H1 (cell line): ENCODE measurements at regions not wholly inside any gene's neighbourhood (a gene's known extent, or its start where the extent isn't known, plus 50 kb on each side); places are given as distances from the start of the nearest gene placed in this dataset.

Experiments
- ASH2L ChIP-seq: fragments of 200-600, 300-600 bp; sonication (generic); IDR thresholded peaks from one replicate; pipeline ENCODE4 v1.7.1; 2017; ENCODE audit warnings: low read length
- CBX8 ChIP-seq: fragments of 300-800, 300-1000 bp; sonication (generic); IDR thresholded peaks from 2 replicates; pipeline ENCODE4 v1.7.1; 2016; ENCODE audit warnings: low read depth, low read length, borderline replicate concordance
- CREB1 ChIP-seq: IDR thresholded peaks from 2 replicates; pipeline ENCODE4 v1.6.1; 2012; ENCODE audit warnings: inconsistent platforms
- EP300 ChIP-seq, 2 experiments: IDR thresholded peaks; 1 replicate in 1 of 2; 2 replicates in 1 of 2; pipeline ENCODE4 v1.6.1; 2011 to 2012; ENCODE audit warnings: low read depth in 2 of 2, low read length in 2 of 2, mild to moderate bottlenecking in 2 of 2, borderline replicate concordance in 1 of 2, inconsistent platforms in 1 of 2, moderate library complexity in 1 of 2
- HDAC2 ChIP-seq, 2 experiments: fragments of 300-600 bp in 1 of 2; sonication (generic) in 1 of 2; IDR thresholded peaks; 2 replicates each; pipeline ENCODE4 v1.6.1; 2011 to 2012; ENCODE audit warnings: low read depth in 2 of 2, low read length in 2 of 2, mild to moderate bottlenecking in 2 of 2, moderate library complexity in 2 of 2, borderline replicate concordance in 1 of 2, inconsistent platforms in 1 of 2
- JUND ChIP-seq: IDR thresholded peaks from 2 replicates; pipeline ENCODE4 v1.6.1; 2011; ENCODE audit warnings: mild to moderate bottlenecking, improper control_type of control experiment, low read length
- POU5F1 ChIP-seq: IDR thresholded peaks from 2 replicates; pipeline ENCODE4 v1.6.1; 2011; ENCODE audit warnings: low read depth, mild to moderate bottlenecking, low read length, moderate library complexity
- SP4 ChIP-seq: IDR thresholded peaks from 2 replicates; pipeline ENCODE4 v1.6.1; 2012; ENCODE audit warnings: low read length, inconsistent platforms
- TAF1 ChIP-seq: IDR thresholded peaks from 2 replicates; pipeline ENCODE4 v1.6.1; 2011; ENCODE audit warnings: mild to moderate bottlenecking, low read depth, low read length
- TAF7 ChIP-seq: optimal IDR thresholded peaks from 2 replicates; pipeline ENCODE3; 2011; ENCODE audit warnings: low read depth, mild to moderate bottlenecking, inconsistent platforms, low read length, moderate library complexity, borderline replicate concordance
- TEAD4 ChIP-seq: IDR thresholded peaks from 2 replicates; pipeline ENCODE4 v1.6.1; 2012; ENCODE audit warnings: low read depth, low read length, inconsistent platforms, mixed read lengths
- TF ChIP-seq, protein P1 (sequence below): fragments of 300-600 bp; sonication (generic); IDR thresholded peaks from 2 replicates; pipeline ENCODE4 v1.7.1; 2012; ENCODE audit warnings: low read length, moderate library complexity, mild to moderate bottlenecking, inconsistent platforms; ENCODE audit not compliant: insufficient replicate concordance

DNA sequence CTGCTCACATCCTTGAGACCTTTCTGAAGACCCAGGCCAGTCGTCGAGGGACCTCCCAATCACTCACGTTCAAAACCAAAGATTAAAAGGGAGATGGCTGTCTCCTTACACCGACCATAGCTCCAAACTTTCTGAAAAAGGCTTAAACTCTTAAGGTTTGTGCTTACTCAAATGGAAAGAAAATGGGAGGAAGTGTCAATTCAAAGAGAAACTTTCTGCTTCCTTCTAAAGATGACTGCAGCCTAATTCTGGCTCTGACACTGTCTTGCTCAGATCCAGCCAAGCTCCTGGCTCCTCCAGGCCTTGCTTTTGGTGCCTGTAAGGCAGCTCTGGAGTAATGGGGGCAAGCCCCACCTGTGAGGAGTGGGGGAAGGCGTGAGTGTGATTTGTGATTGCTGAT is 54.9 kb upstream of the WSB1 start (continued):
- TF ChIP-seq, protein P1, sequence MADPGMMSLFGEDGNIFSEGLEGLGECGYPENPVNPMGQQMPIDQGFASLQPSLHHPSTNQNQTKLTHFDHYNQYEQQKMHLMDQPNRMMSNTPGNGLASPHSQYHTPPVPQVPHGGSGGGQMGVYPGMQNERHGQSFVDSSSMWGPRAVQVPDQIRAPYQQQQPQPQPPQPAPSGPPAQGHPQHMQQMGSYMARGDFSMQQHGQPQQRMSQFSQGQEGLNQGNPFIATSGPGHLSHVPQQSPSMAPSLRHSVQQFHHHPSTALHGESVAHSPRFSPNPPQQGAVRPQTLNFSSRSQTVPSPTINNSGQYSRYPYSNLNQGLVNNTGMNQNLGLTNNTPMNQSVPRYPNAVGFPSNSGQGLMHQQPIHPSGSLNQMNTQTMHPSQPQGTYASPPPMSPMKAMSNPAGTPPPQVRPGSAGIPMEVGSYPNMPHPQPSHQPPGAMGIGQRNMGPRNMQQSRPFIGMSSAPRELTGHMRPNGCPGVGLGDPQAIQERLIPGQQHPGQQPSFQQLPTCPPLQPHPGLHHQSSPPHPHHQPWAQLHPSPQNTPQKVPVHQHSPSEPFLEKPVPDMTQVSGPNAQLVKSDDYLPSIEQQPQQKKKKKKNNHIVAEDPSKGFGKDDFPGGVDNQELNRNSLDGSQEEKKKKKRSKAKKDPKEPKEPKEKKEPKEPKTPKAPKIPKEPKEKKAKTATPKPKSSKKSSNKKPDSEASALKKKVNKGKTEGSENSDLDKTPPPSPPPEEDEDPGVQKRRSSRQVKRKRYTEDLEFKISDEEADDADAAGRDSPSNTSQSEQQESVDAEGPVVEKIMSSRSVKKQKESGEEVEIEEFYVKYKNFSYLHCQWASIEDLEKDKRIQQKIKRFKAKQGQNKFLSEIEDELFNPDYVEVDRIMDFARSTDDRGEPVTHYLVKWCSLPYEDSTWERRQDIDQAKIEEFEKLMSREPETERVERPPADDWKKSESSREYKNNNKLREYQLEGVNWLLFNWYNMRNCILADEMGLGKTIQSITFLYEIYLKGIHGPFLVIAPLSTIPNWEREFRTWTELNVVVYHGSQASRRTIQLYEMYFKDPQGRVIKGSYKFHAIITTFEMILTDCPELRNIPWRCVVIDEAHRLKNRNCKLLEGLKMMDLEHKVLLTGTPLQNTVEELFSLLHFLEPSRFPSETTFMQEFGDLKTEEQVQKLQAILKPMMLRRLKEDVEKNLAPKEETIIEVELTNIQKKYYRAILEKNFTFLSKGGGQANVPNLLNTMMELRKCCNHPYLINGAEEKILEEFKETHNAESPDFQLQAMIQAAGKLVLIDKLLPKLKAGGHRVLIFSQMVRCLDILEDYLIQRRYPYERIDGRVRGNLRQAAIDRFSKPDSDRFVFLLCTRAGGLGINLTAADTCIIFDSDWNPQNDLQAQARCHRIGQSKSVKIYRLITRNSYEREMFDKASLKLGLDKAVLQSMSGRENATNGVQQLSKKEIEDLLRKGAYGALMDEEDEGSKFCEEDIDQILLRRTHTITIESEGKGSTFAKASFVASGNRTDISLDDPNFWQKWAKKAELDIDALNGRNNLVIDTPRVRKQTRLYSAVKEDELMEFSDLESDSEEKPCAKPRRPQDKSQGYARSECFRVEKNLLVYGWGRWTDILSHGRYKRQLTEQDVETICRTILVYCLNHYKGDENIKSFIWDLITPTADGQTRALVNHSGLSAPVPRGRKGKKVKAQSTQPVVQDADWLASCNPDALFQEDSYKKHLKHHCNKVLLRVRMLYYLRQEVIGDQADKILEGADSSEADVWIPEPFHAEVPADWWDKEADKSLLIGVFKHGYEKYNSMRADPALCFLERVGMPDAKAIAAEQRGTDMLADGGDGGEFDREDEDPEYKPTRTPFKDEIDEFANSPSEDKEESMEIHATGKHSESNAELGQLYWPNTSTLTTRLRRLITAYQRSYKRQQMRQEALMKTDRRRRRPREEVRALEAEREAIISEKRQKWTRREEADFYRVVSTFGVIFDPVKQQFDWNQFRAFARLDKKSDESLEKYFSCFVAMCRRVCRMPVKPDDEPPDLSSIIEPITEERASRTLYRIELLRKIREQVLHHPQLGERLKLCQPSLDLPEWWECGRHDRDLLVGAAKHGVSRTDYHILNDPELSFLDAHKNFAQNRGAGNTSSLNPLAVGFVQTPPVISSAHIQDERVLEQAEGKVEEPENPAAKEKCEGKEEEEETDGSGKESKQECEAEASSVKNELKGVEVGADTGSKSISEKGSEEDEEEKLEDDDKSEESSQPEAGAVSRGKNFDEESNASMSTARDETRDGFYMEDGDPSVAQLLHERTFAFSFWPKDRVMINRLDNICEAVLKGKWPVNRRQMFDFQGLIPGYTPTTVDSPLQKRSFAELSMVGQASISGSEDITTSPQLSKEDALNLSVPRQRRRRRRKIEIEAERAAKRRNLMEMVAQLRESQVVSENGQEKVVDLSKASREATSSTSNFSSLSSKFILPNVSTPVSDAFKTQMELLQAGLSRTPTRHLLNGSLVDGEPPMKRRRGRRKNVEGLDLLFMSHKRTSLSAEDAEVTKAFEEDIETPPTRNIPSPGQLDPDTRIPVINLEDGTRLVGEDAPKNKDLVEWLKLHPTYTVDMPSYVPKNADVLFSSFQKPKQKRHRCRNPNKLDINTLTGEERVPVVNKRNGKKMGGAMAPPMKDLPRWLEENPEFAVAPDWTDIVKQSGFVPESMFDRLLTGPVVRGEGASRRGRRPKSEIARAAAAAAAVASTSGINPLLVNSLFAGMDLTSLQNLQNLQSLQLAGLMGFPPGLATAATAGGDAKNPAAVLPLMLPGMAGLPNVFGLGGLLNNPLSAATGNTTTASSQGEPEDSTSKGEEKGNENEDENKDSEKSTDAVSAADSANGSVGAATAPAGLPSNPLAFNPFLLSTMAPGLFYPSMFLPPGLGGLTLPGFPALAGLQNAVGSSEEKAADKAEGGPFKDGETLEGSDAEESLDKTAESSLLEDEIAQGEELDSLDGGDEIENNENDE, result no peak
- TF ChIP-seq CBX8 (no peak), SP4 (no peak), HDAC2 (IDR thresholded peaks at IDR 0.05; ENCODE audit: borderline replicate concordance in 1 of 2, low read depth in 2 of 2, low read length in 2 of 2) (no peak), TEAD4 (no peak), TAF7 (no peak), POU5F1 (no peak), ASH2L (no peak), JUND (no peak), EP300 (IDR thresholded peaks at IDR 0.05; ENCODE audit: borderline replicate concordance in 1 of 2, low read depth in 2 of 2, low read length in 2 of 2) (no peak), CREB1 (no peak), TAF1 (no peak)
